Bronchial epithelial cell (primary cell): ENCODE measurements at regions not wholly inside any gene's neighbourhood (a gene's known extent, or its start where the extent isn't known, plus 50 kb on each side); places are given as distances from the start of the nearest gene placed in this dataset.
"Not testable (repeated sequence)": the region's sequence is repeated elsewhere in the genome, so short reads cannot be mapped to it uniquely, and the experiment has no call there.

ENCODE experiments used
- DNase-seq: peaks from one replicate; pipeline ENCODE4 v3.0.0-alpha.2; 2010; ENCODE audit warnings: low read depth
- FAIRE-seq: peaks from 2 replicates; lab custom pipeline; 2011; peaks lifted over from hg19 to GRCh38; lab: Jason Lieb, UNC
- H3K27me3 ChIP-seq: 2 replicates; pipeline ENCODE4 v1.5.1; 2011; ENCODE audit warnings: low read length; ENCODE audit not compliant: control insufficient read depth, insufficient read depth
- H3K36me3 ChIP-seq: 2 replicates; pipeline ENCODE4 v1.5.1; 2011; ENCODE audit warnings: low read length; ENCODE audit not compliant: control insufficient read depth, insufficient read depth
- H3K4me3 ChIP-seq: 2 replicates; pipeline ENCODE4 v1.5.1; 2011; ENCODE audit warnings: mild to moderate bottlenecking, low read depth, low read length, control low read depth
- CTCF ChIP-seq: IDR thresholded peaks from 2 replicates; pipeline ENCODE4 v1.5.1; 2011; ENCODE audit warnings: mild to moderate bottlenecking, moderate library complexity, low read length, control low read depth, inconsistent platforms; ENCODE audit not compliant: insufficient read depth, severe bottlenecking

- FAIRE-seq (no peak), DNase-seq (peak; percentile 67)
- no peak for TF ChIP-seq CTCF
- H3K27me3 ChIP-seq: no peaks in the 10 kb centered on the region
- no peak overlapping the region for H3K4me3 ChIP-seq
- H3K36me3 ChIP-seq: no peaks in the 10 kb centered on the region
These were observed 190.8 kb downstream of the RTP5 start for GRCh38 chr2:242060212-242060835.

DNA sequence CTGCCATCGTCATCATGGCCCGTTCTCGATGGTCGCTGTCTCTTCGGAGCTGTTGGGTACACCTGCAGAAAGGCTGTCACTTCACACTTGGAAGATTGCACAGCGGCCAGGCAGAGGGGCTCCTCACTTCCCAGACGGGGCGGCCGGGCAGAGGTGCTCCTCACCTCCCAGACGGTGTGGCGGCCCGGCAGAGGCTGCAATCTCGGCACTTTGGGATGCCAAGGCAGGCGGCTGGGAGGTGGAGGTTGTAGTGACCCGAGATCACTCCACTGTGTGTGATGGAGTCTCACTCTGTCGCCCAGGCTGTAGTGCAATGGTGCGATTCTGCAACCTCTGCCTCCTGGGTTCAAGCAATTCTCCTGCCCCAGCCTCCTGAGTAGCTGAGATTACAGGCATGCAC lies 192.4 kb downstream of the RTP5 start:
- not testable (repeated sequence) for H3K36me3 ChIP-seq, H3K4me3 ChIP-seq, FAIRE-seq, H3K27me3 ChIP-seq, DNase-seq

DNA sequence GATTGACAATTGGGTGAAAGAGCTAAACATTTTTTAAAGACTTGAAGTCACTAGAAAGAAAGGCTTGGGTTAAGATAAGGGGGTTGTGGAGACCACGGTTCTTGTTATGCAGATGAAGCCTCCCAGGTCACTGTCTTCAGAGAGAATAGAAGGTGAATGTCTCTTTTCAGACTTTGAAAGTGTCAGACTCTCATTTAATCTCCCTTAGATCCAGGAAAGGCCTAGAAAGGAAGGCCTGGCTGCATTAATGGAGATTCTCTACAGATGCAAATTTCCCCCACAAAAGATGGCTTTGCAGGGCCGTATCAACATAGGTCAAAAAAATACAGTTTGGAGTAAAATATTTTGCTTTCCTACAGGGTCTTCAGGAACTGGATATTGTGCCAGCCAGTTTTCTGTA lies 193.9 kb downstream of the RTP5 start:
- FAIRE-seq (no peak), DNase-seq (no peak)

GRCh38 chr2:242063850-242064249 lies 194.3 kb downstream of the RTP5 start:
- H3K27me3 ChIP-seq: no peaks in the 10 kb centered on the region
- H3K36me3 ChIP-seq: no peaks in the 10 kb centered on the region
- DNase-seq (no peak), FAIRE-seq (no peak)
- no peak overlapping the region for H3K4me3 ChIP-seq
- TF ChIP-seq CTCF: no peak

More for the DNA sequence above, 193.9 kb downstream of the RTP5 start:
- TF ChIP-seq CTCF: no peak
- Histone ChIP-seq H3K4me3 (no peak overlapping the region), H3K27me3 (no peaks in the 10 kb centered on the region), H3K36me3 (no peaks in the 10 kb centered on the region)

DNA sequence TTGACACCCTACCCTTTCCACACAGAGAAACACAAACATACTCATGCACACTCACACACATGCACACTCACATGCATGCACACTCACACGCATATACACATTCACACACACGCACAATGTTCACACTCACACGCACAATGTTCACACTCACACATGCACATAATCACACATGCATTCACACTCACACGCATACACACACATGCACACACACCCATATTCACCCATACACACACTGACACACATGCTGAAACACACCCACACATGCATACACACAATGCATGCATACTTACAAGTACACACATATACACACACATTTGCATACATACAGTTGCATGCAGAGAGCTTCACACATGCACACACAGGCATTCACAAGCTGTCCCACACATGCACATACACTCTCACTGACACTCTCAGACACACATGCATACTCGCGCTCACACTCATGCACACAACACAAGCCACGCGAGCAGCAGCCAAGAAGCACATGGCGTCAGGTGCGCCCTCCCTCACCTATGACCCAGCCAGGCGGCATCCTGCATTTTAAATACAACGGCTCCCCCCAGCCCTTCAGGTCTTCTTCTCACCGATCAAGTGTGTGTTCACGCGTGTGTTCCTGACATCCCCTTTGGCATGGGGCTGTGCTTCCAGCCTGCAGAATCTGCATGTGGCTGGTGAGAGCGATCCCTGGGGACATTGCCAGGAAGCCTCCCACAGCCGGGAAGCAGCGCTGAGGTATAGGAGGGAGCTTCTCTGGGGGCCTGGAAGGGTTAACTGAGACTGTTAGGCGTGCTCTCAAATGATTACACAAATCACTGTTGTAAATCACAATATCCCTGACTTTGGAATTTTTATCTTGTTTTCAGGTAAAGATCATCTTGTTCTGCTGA lies 195.1 kb downstream of the RTP5 start:
- no peaks in the 10 kb centered on the region for H3K27me3 ChIP-seq
- no peak for TF ChIP-seq CTCF
- no peak overlapping the region for H3K4me3 ChIP-seq
- no peaks in the 10 kb centered on the region for H3K36me3 ChIP-seq
- DNase-seq (no peak), FAIRE-seq (peak; percentile 76)

GRCh38 chr2:242065426-242065825 lies 195.9 kb downstream of the RTP5 start:
- FAIRE-seq: no peak
- H3K4me3 ChIP-seq: no peak overlapping the region
- no peak for TF ChIP-seq CTCF
- H3K36me3 ChIP-seq: no peaks in the 10 kb centered on the region
- no peaks in the 10 kb centered on the region for H3K27me3 ChIP-seq
- DNase-seq: no peak
